ENCODE measurements at regions not wholly inside any gene's neighbourhood (a gene's known extent, or its start where the extent isn't known, plus 50 kb on each side); places are given as distances from the start of the nearest gene placed in this dataset.
"Not testable (repeated sequence)": the region's sequence is repeated elsewhere in the genome, so short reads cannot be mapped to it uniquely, and the experiment has no call there.

GRCh38 chr6:23650676-23651075 is 475.3 kb upstream of the NRSN1 start:
- DNase-seq (ENCODE audit: extremely low spot score, insufficient read length, low read depth) (no peak), FAIRE-seq (no peak)

DNA sequence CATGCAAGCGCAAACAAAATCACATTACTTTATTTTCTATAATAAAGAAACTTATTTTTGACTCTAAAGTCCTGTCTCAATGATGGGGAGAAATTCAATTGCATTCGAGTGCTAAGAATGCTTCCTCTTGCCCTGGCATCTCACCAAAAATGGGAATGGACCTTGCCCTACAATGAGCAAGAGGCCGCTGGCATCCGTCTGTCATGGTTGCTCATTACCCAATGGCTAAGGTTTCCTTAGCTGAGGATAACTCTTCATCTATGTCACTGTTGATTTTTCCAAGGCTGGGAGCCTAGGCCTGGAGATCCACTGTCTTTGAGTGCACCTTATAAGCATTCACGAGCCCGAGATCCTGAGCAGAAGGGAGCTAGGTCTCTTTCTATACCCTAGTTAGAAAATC is 471.3 kb upstream of the NRSN1 start:
- no peak for FAIRE-seq
- DNase-seq (ENCODE audit: extremely low spot score, insufficient read length, low read depth) = no peak

GRCh38 chr6:23655525-23655924 is 470.5 kb upstream of the NRSN1 start:
- FAIRE-seq (no peak), DNase-seq (ENCODE audit: extremely low spot score, insufficient read length, low read depth) (no peak)

DNA sequence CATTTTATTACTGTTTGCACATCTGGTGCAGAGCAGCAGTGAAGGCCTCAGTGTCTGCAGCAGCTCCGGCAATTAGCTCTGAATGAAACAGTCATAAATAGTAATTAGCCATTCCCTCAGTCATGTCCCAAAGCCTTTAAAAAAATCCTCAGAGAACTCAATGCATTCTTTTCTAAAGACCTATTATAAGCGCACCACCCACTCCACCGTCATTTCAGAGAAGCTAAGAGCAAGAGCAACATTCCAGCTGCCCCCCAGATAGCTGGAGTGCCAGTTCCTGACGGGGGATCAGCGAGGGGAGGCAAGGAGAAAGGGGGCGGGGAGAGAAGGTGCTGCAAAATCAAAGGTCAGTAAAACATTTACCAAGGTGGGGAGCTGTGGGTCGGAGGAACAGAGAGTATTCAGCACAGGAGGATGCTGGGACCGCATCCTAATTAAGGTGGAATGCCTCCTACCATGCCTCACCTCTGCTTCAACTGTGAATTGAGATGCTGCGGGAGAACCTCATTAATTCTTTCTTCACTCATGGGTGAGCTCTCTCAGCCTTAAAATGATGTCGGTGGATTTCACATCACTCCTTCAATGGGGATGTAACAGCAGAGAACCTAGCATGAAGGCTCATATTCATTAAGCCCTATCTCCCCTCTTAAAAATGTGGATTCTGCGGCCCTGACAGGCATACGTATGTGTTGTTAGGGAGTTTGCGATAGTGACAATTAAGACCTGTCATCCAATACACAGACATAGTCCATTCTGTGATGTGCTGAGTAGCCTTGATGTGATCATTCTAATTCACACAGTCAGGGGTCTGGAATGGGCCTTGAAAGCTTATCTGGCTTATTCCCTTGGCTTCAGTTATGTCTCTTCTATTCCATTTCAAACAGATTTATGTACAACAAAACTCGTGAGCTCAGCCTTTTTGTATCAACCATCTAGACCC is 469.5 kb upstream of the NRSN1 start:
- no peak for DNase-seq (ENCODE audit: extremely low spot score, insufficient read length, low read depth)
- no peak for FAIRE-seq

DNA sequence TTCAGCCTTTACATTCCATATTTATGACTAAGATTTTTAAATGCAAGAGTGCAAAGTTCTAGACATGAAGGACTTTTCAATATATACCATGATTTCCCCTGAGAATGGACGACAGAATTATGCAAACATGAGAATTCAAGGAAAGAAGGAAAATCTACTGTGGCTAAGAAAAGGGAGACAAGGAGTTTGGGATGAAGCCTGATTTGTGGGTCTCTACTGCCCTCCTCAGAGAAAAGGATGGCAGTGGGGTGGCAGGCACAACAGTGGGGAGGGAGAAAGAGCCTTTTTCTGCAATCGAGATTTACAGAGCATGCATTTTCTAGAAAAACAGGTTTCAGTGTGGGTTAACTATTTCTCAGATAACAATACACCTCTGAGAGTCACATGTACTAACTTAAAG is 466.9 kb upstream of the NRSN1 start:
- DNase-seq (ENCODE audit: extremely low spot score, insufficient read length, low read depth) (no peak), FAIRE-seq (no peak)

DNA sequence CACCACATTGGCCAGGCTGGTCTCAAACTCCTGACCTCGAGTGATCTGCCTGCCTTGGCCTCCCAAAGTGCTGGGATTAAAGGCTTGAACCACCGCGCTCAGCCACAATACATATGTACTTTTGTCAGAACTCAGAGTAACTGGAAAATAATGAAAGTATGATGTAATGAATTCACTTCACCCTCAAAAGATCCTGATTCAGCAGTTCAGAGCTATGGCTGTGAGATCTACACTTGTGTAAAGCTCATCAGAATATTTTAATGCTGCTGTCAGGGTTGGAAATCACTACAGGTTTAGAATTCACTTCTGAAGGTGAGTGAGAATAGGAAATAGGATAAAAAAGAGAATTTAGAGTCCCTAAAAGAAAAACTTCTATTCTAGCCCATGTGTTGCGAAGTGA is 464.5 kb upstream of the NRSN1 start:
- FAIRE-seq (no peak), DNase-seq (ENCODE audit: extremely low spot score, insufficient read length, low read depth) (no peak)

DNA sequence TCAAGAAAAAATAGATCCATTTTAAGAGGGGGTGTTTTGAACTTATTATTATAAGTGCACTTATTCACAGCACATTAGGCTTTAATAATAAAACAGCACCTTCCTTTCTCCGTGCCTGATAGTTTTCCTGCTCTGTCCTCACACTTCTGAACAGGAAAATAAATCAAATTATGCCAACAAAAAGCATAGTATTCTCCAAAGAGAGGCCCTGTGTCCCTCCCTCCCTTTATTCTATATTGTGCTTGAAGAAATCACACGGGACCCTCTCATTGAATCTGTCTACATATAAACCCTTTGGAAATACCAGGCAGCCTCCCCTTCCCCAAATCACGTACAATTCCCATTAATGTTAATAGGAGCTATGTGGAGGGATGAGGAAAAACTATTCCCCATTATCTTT is 462.9 kb upstream of the NRSN1 start:
- FAIRE-seq = no peak

DNA sequence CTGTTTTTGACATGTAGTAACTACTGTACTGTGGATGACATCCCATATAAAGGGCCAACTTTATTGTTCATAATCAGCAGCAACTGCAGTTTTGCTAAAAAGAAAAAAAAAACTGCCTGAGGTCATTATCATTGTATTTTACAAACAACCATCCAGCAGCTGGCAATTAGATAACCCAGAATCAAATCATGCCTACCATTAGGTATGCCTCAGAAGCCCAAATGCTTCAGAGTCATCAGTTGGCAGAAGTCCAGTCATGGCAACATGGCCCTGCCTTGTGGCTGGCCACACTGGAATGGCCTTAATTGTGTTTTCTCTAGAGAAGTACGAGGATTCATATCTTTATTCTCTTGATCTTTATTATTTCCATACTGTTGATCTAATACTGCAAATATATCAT is 462.4 kb upstream of the NRSN1 start:
- DNase-seq (ENCODE audit: extremely low spot score, insufficient read length, low read depth) (no peak), FAIRE-seq (no peak)

More for the DNA sequence above, 462.9 kb upstream of the NRSN1 start:
- DNase-seq (ENCODE audit: extremely low spot score, insufficient read length, low read depth) = no peak

GRCh38 chr6:23665911-23666310 is 460.1 kb upstream of the NRSN1 start:
- not testable (repeated sequence) for DNase-seq (ENCODE audit: extremely low spot score, insufficient read length, low read depth); FAIRE-seq

DNA sequence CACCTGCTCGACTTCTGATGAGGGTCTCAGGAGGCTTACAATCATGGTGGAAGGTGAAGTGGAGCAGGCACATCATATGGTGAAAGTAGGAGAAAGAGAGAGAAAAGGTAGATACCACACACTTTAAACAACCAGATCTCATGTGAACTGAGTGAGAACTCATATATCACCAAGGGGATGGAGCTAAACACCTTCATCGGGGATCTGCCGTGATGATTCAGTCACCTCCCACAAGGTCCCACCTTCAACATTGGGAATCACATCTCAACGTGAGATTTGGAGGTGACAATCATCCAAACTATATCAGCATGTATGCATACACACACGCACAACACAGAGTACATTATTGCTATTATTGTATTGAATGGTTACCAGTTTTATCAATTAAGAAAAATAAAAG is 453.3 kb upstream of the NRSN1 start:
- FAIRE-seq (no peak), DNase-seq (ENCODE audit: extremely low spot score, insufficient read length, low read depth) (no peak)

GRCh38 chr6:23678626-23679025 is 447.4 kb upstream of the NRSN1 start:
- FAIRE-seq (no peak), DNase-seq (ENCODE audit: extremely low spot score, insufficient read length, low read depth) (no peak)

DNA sequence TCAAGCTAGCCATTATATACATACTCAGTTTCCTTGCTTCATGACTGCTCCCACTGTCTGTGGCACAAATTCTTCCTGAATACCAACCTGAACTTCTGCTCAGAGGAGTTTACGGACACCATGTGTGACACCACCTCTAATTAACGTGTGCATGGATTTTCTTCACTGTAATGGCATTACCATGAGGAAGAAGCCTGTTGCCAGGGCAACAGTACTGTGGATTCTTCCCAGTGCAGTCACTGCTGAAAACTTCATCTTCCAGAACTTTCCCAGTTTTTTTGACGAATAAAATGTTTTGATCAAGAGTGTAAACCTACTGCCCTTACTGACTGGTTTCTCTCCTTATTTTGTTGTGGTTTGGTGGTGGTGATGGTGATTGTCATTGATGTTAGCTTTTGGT is 444.3 kb upstream of the NRSN1 start:
- DNase-seq (ENCODE audit: extremely low spot score, insufficient read length, low read depth) (no peak), FAIRE-seq (no peak)

GRCh38 chr6:23688650-23689049 is 437.4 kb upstream of the NRSN1 start:
- DNase-seq (ENCODE audit: extremely low spot score, insufficient read length, low read depth) (no peak), FAIRE-seq (no peak)

- FAIRE-seq = no peak
- no peak for DNase-seq (ENCODE audit: extremely low spot score, insufficient read length, low read depth)
These were observed 435.5 kb upstream of the NRSN1 start for GRCh38 chr6:23690453-23691049.

DNA sequence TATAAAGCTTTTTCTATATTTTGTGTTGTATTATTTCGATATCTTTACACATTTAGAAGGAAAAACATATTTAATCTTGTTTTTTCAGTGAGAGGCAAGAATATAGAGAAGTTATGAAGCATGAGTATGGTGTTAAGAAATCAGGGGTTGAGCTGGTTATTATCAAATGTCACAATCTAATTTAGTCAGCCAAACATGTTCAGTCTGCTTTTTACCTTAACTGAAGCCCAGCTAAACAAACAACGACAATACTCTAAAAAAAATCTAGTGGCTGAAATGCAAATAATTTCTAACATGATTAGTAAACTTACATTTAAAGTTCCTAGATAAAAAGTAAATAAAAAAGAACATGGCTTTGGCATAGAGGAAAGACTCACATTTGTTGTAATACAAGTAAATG is 433.8 kb upstream of the NRSN1 start:
- FAIRE-seq (no peak), DNase-seq (ENCODE audit: extremely low spot score, insufficient read length, low read depth) (no peak)

DNA sequence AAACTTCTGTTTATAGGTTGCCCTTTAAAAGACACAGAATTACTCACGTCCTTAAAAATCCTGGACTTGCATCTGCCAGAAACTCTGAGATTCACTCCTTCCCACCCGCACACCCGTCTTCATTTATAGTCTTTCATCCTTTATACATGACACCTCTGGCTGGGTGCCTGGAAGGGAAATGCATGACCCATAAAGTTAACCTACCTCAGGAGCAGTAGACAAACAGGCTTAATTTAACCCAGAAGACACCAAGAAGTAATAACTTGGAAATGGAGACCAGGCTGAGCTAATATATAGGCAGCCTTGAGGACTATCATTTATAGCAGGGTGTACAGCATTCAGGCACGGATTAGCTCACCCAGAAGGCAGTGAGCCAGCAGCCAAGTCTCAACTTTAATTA is 429.0 kb upstream of the NRSN1 start:
- FAIRE-seq (no peak), DNase-seq (ENCODE audit: extremely low spot score, insufficient read length, low read depth) (no peak)

DNA sequence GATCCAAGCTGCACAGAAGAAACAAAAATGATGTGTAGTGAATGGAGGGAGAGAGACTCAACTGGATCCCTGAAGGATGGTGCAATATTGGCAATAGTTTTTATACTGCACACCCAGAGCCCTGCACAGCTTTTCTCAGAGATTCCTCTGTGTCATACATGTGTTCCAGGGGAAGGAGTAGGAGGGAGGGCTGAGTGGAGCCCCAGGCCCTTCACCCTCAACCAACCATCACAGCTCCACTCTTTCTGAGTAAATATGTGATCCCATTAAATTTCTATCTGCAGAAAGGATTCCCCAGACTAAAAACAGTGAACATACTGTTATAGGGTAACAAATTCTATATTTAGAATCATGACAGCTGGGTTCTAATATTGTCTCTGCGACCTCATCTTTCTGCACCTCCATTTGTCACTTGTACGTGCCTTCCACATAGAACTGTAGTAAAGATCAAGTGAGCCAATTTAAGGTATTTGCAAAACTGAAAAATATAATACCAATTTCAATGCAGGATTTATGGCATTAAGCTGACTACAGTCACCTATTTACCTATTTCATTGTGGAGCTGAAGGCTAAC is 421.4 kb upstream of the NRSN1 start:
- DNase-seq (ENCODE audit: extremely low spot score, insufficient read length, low read depth) = no peak
- no peak for FAIRE-seq

- FAIRE-seq (no peak), DNase-seq (ENCODE audit: extremely low spot score, insufficient read length, low read depth) (no peak)
These were observed 420.3 kb upstream of the NRSN1 start for GRCh38 chr6:23705697-23706096.

DNA sequence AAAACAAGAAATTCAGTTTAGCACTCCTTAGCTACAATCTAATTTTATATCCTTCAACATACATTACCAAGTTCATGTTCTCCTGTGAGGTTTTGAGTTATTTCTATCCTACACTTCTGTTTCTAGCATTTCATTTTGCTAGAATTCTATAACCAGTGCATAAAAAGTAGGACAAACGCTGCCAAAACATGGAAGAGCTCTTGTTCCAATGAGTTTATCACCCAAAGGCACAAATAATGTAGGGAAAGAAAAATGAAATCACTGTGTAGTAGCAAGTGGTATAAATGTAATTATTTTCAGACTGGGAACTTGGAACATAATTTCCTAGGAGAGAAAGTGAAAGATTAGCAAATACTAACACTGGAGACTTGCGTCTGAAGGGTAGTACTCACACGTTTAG is 413.3 kb upstream of the NRSN1 start:
- no peak for FAIRE-seq
- no peak for DNase-seq (ENCODE audit: extremely low spot score, insufficient read length, low read depth)

DNA sequence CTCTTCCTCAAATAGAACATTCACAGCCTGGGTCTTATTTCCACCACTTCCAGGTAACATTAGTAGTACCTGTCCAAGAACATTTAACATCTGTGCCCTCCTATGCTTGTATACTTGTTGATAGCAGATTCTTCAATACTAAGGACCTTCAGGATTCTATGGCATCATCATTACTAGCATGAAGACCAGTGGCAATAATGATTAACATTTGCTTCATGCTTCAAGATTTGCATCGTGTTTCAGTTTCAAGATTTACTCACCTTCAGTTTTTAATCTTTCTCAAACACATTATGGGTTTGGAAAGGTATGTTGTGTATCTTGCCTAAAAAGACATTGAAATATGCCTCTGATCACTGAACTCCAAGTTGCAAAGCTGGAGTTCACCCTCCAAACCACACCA is 412.8 kb upstream of the NRSN1 start:
- FAIRE-seq = no peak
- no peak for DNase-seq (ENCODE audit: extremely low spot score, insufficient read length, low read depth)

DNA sequence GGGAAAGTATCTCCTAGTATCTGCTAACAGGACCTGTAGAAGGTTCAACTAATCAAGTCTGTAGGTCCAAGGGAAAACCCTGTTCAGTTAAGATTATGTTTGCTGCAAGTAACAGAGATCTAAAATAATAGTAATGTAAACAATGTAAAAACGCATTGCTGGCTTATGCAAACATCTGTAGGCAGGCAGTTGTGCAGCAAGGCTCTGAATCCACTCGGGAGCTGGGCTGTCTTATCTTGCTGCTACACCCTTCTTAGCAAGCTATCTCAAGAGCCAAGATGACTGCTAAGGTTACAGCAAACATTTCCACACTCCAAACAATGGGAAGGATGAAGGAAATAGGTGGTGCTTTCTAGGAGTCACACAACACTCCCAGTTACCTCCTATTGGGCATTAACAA is 397.3 kb upstream of the NRSN1 start:
- FAIRE-seq = no peak
- no peak for DNase-seq (ENCODE audit: extremely low spot score, insufficient read length, low read depth)
